K562 (cell line): ENCODE measurements at regions not wholly inside any gene's neighbourhood (a gene's known extent, or its start where the extent isn't known, plus 50 kb on each side); places are given as distances from the start of the nearest gene placed in this dataset.

Source experiments
- ATAC-seq: fragments of 200-7000 bp; cut with Tn5 transposase; 3 replicates; pipeline ENCODE4 v1.9.1; 2020; ENCODE audit warnings: moderate library complexity
- BruUV-seq: library from RNA; stranded (reverse); fragments of 400-500 nt; replicated peaks from 2 replicates; lab custom pipeline; 2021; lab: Mats Ljungman, UMichigan
- CTCF ChIA-PET: fragments of 300-600 bp; formaldehyde crosslinking; extraction: SDS; loops from one replicate; lab custom pipeline; 2021; ENCODE audit warnings: low intra/inter-chr PET ratio; lab: Yijun Ruan, JAX
- POLR2A ChIA-PET: fragments of 300-600, 350-650 bp; sonication (Branson Sonifier 250); formaldehyde crosslinking; extraction: SDS; loops from one replicate; lab custom pipeline; 2021; ENCODE audit warnings: antibody characterized with exemption, inconsistent platforms; lab: Yijun Ruan, JAX
- DNase-seq, 4 experiments: peaks; one replicate each; pipeline versions ENCODE4 v3.0.0 to v3.0.0-alpha.2; 2011 to 2018; ENCODE audit warnings: low spot score in 3 of 4, mixed read lengths in 3 of 4; ENCODE audit errors: extremely low read depth in 1 of 4
- FAIRE-seq: peaks from 2 replicates; lab custom pipeline; 2011; peaks lifted over from hg19 to GRCh38; lab: Jason Lieb, UNC
- H2AFZ ChIP-seq: 2 replicates; pipeline ENCODE4 v1.6.0; 2011; ENCODE audit warnings: low read depth, low read length, control low read depth, inconsistent platforms
- H3K27ac ChIP-seq: fragments of 200-600 bp; 3 replicates; pipeline ENCODE4 v1.8.0; 2011; ENCODE audit warnings: low read depth, mild to moderate bottlenecking, control low read depth, inconsistent platforms, low read length, moderate library complexity, mixed read lengths; ENCODE audit errors: extremely low read depth
- H3K27me3 ChIP-seq, 2 experiments: fragments of 300-600 bp in 1 of 2; 2 replicates in 1 of 2; 3 replicates in 1 of 2; pipeline versions ENCODE4 v1.6.0 to v1.8.0; 2011; ENCODE audit warnings: inconsistent platforms in 2 of 2, low read length in 2 of 2, mild to moderate bottlenecking in 1 of 2, mixed read lengths in 1 of 2, moderate library complexity in 1 of 2; ENCODE audit not compliant: control insufficient read depth in 2 of 2, insufficient read depth in 2 of 2
- H3K36me3 ChIP-seq: fragments of 300-600 bp; 3 replicates; pipeline ENCODE4 v1.8.0; 2011; ENCODE audit warnings: mild to moderate bottlenecking, low read length, inconsistent platforms; ENCODE audit not compliant: control insufficient read depth, insufficient read depth
- H3K4me1 ChIP-seq, 2 experiments: fragments of 200-600 bp in 1 of 2; replicated peaks in 1 of 2; 2 replicates in 1 of 2; 3 replicates in 1 of 2; pipeline versions ENCODE4 v1.5.1 to v1.8.0; 2011; ENCODE audit warnings: inconsistent platforms in 2 of 2, low read length in 2 of 2, mild to moderate bottlenecking in 1 of 2, mixed read lengths in 1 of 2, moderate library complexity in 1 of 2; ENCODE audit not compliant: control insufficient read depth in 2 of 2, insufficient read depth in 2 of 2
- H3K4me2 ChIP-seq: 2 replicates; pipeline ENCODE4 v1.6.1; 2011; ENCODE audit warnings: low read length, control low read depth, inconsistent platforms, mixed read lengths; ENCODE audit not compliant: insufficient read depth
- H3K4me3 ChIP-seq: fragments of 200-600 bp; sonication (generic), shearing (Covaris generic); 2 replicates; pipeline ENCODE4 v1.5.1; 2016; ENCODE audit warnings: control low read depth, inconsistent platforms
- H3K79me2 ChIP-seq: fragments of 200-600 bp; 3 replicates; pipeline ENCODE4 v1.8.0; 2011; ENCODE audit warnings: low read length, inconsistent platforms; ENCODE audit not compliant: control insufficient read depth, insufficient read depth
- H3K9ac ChIP-seq, 2 experiments: 2 replicates each; pipeline versions ENCODE4 v1.6.0 to v1.6.1; 2011; ENCODE audit warnings: low read depth in 2 of 2, low read length in 2 of 2, control low read depth in 1 of 2, inconsistent platforms in 1 of 2, mild to moderate bottlenecking in 1 of 2, mixed read lengths in 1 of 2; ENCODE audit not compliant: insufficient read depth in 1 of 2
- H3K9me1 ChIP-seq: one replicate; pipeline ENCODE4 v1.6.0; 2011; ENCODE audit warnings: inconsistent platforms, mild to moderate bottlenecking, low read length, moderate library complexity; ENCODE audit not compliant: control insufficient read depth, insufficient read depth
- H3K9me3 ChIP-seq: replicated peaks from 2 replicates; pipeline ENCODE4 v1.5.1; 2011; ENCODE audit warnings: low read depth, low read length, inconsistent platforms; ENCODE audit not compliant: control insufficient read depth, insufficient read depth
- H4K20me1 ChIP-seq: replicated peaks from 2 replicates; pipeline ENCODE4 v1.6.1; 2011; ENCODE audit warnings: low read length, inconsistent platforms, mixed read lengths; ENCODE audit not compliant: control insufficient read depth, insufficient read depth
- CBX3 ChIP-seq, 2 experiments: IDR thresholded peaks; 1 replicate in 1 of 2; 2 replicates in 1 of 2; pipeline ENCODE4 v1.6.1; 2012; ENCODE audit warnings: inconsistent platforms in 2 of 2, low read length in 2 of 2, borderline replicate concordance in 1 of 2, control low read depth in 1 of 2
- GTF2A2 ChIP-seq: IDR thresholded peaks from 2 replicates; pipeline ENCODE4 v1.6.1; 2016; ENCODE audit warnings: mild to moderate bottlenecking, missing genetic modification characterization, missing compliant biosample characterization
- HMG20B ChIP-seq: fragments of 250-450 bp; sonication (Bioruptor Pico); IDR thresholded peaks from 2 replicates; pipeline ENCODE4 v1.5.0; 2021; ENCODE audit warnings: mild to moderate bottlenecking
- KLF1 ChIP-seq: fragments of 450-650 bp; IDR thresholded peaks from 2 replicates; pipeline ENCODE4 v1.6.1; 2016; ENCODE audit warnings: missing genetic modification characterization, missing compliant biosample characterization
- L3MBTL2 ChIP-seq: fragments of 450-650 bp; IDR thresholded peaks from 2 replicates; pipeline ENCODE4 v1.6.1; 2016; ENCODE audit warnings: mild to moderate bottlenecking, moderate library complexity
- PPARD ChIP-seq: fragments of 250-450 bp; sonication (Bioruptor Pico); IDR thresholded peaks from 2 replicates; pipeline ENCODE4 v1.8.0; 2022; ENCODE audit warnings: inconsistent platforms, mild to moderate bottlenecking, moderate library complexity
- RNF2 ChIP-seq: sonication (generic); IDR thresholded peaks from 2 replicates; pipeline ENCODE4 v1.6.1; 2016
- TCF7L2 ChIP-seq: fragments of 150-350 bp; IDR thresholded peaks from 2 replicates; pipeline ENCODE4 v1.6.1; 2016; ENCODE audit warnings: low read depth, mild to moderate bottlenecking, low read length, moderate library complexity
- TEAD2 ChIP-seq: fragments of 450-650 bp; IDR thresholded peaks from 2 replicates; pipeline ENCODE4 v1.6.1; 2016; ENCODE audit warnings: missing genetic modification characterization, control low read depth, missing compliant biosample characterization
- ZNF174 ChIP-seq: fragments of 250-450 bp; sonication (Bioruptor Pico); IDR thresholded peaks from 2 replicates; pipeline ENCODE4 v1.4.0; 2020; ENCODE audit warnings: mild to moderate bottlenecking
- ZNF316 ChIP-seq: fragments of 450-650 bp; IDR thresholded peaks from 2 replicates; pipeline ENCODE4 v1.6.1; 2016
- ZNF785 ChIP-seq: fragments of 250-450 bp; sonication (Bioruptor Pico); IDR thresholded peaks from 2 replicates; pipeline ENCODE4 v1.4.0; 2020; ENCODE audit warnings: mild to moderate bottlenecking
- ZSCAN29 ChIP-seq: fragments of 450-650 bp; IDR thresholded peaks from 2 replicates; pipeline ENCODE4 v1.6.1; 2017
- WGBS: fragments of 100-300 bp; shearing (Covaris generic); methylation state at CpG from one replicate; pipeline ENCODE4 v1.1.6; 2016; ENCODE audit warnings: low coverage, mixed read lengths; ENCODE audit not compliant: insufficient coverage; ENCODE audit errors: missing lambda C conversion rate; 5-methylcytosine and 5-hydroxymethylcytosine counted together
- in situ Hi-C: fragments of 300-500 bp; cut with MboI; formaldehyde crosslinking; loops from 4 replicates; pipeline ENCODE4 v1.15.0; 2018; ENCODE audit warnings: inconsistent platforms, mixed read lengths
- intact Hi-C: fragments of 100-400 bp; cut with micrococcal nuclease; formaldehyde crosslinking; loops from 2 replicates; pipeline ENCODE4 v1.14.2; 2022
- TF ChIP-seq, protein P1 (sequence below): fragments of 250-450 bp; sonication (Bioruptor Pico); IDR thresholded peaks from 2 replicates; pipeline ENCODE4 v1.8.0; 2022; ENCODE audit warnings: moderate library complexity, mild to moderate bottlenecking, inconsistent platforms
- TF ChIP-seq, protein P2 (sequence below), 3 experiments: fragments of 200-800 bp in 1 of 3; fragments of 250-450 bp in 1 of 3; fragments of 450-650 bp in 1 of 3; sonication (Bioruptor Pico) in 1 of 3; sonication (Bioruptor generic) in 1 of 3; formaldehyde crosslinking in 1 of 3; IDR thresholded peaks; 2 replicates each; pipeline versions ENCODE4 v1.6.1 to v1.8.0; 2016 to 2022; ENCODE audit warnings: mild to moderate bottlenecking in 2 of 3, missing genetic modification characterization in 2 of 3, missing compliant biosample characterization in 1 of 3, moderate library complexity in 1 of 3
- TF ChIP-seq, protein P3 (sequence below): fragments of 450-650 bp; formaldehyde crosslinking; IDR thresholded peaks from 2 replicates; pipeline ENCODE4 v1.4.0; 2022; ENCODE audit warnings: missing genetic modification characterization
- TF ChIP-seq, protein P4 (sequence below): fragments of 450-650 bp; formaldehyde crosslinking; conservative IDR thresholded peaks from 2 replicates; pipeline ENCODE4 v1.4.0; 2022; ENCODE audit warnings: mild to moderate bottlenecking, missing genetic modification characterization

DNA sequence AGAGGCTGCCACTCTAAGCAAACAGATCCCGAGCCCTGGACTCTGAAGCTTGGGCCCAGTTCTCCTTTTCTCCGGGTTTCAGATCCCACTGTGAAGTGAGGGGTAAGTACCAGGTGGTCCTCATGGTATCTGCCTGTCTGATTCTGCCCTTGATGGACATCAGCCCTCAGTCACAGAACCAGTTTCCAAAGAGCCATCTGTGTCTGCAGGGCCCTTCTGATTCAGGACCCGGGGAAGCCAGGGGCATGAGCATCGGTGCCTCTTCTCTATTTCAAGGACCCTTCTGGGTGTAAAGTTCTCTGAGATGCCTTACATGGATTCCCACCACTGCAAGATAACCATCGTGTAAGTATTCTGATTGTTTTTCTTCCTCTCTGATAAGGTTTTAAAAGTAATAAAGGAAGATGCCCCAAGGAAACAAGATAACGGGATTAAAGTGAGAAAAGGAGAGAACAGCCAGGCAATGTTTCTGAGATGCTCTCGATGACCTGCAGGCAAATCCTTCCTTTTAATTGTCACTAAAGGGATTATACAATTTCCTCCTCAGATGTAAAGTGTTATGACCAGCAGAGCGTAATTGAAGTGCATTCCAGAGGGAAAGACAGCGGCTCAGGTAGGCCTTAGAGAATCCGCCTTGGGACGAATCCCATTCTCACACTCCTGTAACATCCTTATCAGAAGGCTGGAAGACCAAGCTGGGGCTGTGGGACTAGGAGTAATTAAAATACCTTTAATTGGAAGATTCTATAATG is 924.3 kb downstream of the TBC1D22A start:
- DNase-seq = no peak
- no peak overlapping the region for H3K27ac ChIP-seq
- H3K79me2 ChIP-seq = no peaks in the 10 kb centered on the region
- in situ Hi-C loops (no loop called here), intact Hi-C loops (no loop called here)
- H3K36me3 ChIP-seq = peaks cover 41% of the 10 kb centered on the region; the same call in 2 of the 3 replicates
- CTCF ChIA-PET = no interaction called here
- no peaks in the 10 kb centered on the region for H3K9me3 ChIP-seq
- H4K20me1 ChIP-seq = no peaks in the 10 kb centered on the region
- H2AFZ ChIP-seq = no peak overlapping the region
- ATAC-seq = no peak
- BruUV-seq = no TSS peak
- POLR2A ChIA-PET = no interaction called here
- no peaks in the 10 kb centered on the region for H3K27me3 ChIP-seq
- FAIRE-seq = no peak
- no peak overlapping the region for H3K4me2 ChIP-seq
- H3K4me1 ChIP-seq = no peaks in the 10 kb centered on the region
- H3K9me1 ChIP-seq = no peaks in the 10 kb centered on the region
- 96% methylated on average over 9 of the region's 11 CpGs for WGBS
- H3K4me3 ChIP-seq = no peak overlapping the region
- H3K9ac ChIP-seq = no peak overlapping the region
- TF ChIP-seq L3MBTL2 (no peak), KLF1 (tag) (no peak), GTF2A2 (tag) (no peak), PPARD (no peak), HMG20B (CRISPR knock-in tag) (no peak), ZNF316 (no peak), CBX3 (IDR thresholded peaks at IDR 0.05; ENCODE audit: borderline replicate concordance in 1 of 2, low read length in 2 of 2) (no peak), TEAD2 (tag) (no peak), RNF2 (no peak), ZSCAN29 (no peak), ZNF785 (CRISPR knock-in tag) (no peak), TCF7L2 (no peak), ZNF174 (CRISPR knock-in tag) (no peak)
- TF ChIP-seq, protein P1, sequence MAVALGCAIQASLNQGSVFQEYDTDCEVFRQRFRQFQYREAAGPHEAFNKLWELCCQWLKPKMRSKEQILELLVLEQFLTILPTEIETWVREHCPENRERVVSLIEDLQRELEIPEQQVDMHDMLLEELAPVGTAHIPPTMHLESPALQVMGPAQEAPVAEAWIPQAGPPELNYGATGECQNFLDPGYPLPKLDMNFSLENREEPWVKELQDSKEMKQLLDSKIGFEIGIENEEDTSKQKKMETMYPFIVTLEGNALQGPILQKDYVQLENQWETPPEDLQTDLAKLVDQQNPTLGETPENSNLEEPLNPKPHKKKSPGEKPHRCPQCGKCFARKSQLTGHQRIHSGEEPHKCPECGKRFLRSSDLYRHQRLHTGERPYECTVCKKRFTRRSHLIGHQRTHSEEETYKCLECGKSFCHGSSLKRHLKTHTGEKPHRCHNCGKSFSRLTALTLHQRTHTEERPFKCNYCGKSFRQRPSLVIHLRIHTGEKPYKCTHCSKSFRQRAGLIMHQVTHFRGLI = no peak
- TF ChIP-seq, protein P2, sequence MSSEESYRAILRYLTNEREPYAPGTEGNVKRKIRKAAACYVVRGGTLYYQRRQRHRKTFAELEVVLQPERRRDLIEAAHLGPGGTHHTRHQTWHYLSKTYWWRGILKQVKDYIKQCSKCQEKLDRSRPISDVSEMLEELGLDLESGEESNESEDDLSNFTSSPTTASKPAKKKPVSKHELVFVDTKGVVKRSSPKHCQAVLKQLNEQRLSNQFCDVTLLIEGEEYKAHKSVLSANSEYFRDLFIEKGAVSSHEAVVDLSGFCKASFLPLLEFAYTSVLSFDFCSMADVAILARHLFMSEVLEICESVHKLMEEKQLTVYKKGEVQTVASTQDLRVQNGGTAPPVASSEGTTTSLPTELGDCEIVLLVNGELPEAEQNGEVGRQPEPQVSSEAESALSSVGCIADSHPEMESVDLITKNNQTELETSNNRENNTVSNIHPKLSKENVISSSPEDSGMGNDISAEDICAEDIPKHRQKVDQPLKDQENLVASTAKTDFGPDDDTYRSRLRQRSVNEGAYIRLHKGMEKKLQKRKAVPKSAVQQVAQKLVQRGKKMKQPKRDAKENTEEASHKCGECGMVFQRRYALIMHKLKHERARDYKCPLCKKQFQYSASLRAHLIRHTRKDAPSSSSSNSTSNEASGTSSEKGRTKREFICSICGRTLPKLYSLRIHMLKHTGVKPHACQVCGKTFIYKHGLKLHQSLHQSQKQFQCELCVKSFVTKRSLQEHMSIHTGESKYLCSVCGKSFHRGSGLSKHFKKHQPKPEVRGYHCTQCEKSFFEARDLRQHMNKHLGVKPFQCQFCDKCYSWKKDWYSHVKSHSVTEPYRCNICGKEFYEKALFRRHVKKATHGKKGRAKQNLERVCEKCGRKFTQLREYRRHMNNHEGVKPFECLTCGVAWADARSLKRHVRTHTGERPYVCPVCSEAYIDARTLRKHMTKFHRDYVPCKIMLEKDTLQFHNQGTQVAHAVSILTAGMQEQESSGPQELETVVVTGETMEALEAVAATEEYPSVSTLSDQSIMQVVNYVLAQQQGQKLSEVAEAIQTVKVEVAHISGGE (CRISPR knock-in tag; IDR thresholded peaks at IDR 0.05) = no peak
- TF ChIP-seq, protein P3, sequence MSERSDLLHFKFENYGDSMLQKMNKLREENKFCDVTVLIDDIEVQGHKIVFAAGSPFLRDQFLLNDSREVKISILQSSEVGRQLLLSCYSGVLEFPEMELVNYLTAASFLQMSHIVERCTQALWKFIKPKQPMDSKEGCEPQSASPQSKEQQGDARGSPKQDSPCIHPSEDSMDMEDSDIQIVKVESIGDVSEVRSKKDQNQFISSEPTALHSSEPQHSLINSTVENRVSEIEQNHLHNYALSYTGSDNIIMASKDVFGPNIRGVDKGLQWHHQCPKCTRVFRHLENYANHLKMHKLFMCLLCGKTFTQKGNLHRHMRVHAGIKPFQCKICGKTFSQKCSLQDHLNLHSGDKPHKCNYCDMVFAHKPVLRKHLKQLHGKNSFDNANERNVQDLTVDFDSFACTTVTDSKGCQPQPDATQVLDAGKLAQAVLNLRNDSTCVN (CRISPR knock-in tag) = no peak
- TF ChIP-seq, protein P4, sequence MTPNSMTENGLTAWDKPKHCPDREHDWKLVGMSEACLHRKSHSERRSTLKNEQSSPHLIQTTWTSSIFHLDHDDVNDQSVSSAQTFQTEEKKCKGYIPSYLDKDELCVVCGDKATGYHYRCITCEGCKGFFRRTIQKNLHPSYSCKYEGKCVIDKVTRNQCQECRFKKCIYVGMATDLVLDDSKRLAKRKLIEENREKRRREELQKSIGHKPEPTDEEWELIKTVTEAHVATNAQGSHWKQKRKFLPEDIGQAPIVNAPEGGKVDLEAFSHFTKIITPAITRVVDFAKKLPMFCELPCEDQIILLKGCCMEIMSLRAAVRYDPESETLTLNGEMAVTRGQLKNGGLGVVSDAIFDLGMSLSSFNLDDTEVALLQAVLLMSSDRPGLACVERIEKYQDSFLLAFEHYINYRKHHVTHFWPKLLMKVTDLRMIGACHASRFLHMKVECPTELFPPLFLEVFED (CRISPR knock-in tag) = no peak
